ENCODE measurements at regions not wholly inside any gene's neighbourhood (a gene's known extent, or its start where the extent isn't known, plus 50 kb on each side); places are given as distances from the start of the nearest gene placed in this dataset.
"Not testable (repeated sequence)": the region's sequence is repeated elsewhere in the genome, so short reads cannot be mapped to it uniquely, and the experiment has no call there.

DNA sequence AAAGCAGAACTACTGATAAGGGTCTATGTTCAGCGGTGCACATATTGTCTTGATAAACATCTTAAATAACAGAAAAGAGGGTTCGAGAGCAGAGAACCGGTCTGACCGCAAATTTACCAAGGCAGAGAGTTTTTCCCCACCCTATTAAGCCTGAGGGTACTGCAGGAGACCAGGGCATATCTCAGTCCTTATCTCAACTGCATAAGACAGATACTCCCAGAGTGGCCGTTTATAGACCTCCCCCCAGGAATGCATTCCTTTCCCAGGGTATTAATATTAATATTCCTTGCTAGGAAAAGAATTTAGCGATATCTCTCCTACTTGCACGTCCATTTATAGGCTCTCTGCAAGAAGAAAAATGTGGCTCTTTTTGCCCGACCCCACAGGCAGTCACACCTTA lies 74.3 kb downstream of the CYP26B1 start:
- TF ChIP-seq, protein P1, sequence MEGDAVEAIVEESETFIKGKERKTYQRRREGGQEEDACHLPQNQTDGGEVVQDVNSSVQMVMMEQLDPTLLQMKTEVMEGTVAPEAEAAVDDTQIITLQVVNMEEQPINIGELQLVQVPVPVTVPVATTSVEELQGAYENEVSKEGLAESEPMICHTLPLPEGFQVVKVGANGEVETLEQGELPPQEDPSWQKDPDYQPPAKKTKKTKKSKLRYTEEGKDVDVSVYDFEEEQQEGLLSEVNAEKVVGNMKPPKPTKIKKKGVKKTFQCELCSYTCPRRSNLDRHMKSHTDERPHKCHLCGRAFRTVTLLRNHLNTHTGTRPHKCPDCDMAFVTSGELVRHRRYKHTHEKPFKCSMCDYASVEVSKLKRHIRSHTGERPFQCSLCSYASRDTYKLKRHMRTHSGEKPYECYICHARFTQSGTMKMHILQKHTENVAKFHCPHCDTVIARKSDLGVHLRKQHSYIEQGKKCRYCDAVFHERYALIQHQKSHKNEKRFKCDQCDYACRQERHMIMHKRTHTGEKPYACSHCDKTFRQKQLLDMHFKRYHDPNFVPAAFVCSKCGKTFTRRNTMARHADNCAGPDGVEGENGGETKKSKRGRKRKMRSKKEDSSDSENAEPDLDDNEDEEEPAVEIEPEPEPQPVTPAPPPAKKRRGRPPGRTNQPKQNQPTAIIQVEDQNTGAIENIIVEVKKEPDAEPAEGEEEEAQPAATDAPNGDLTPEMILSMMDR (IDR thresholded peaks at IDR 0.05): not testable (repeated sequence)
- TF ChIP-seq POLR2A (IDR thresholded peaks at IDR 0.05): not testable (repeated sequence)
